ENCODE measurements at regions not wholly inside any gene's neighbourhood (a gene's known extent, or its start where the extent isn't known, plus 50 kb on each side); places are given as distances from the start of the nearest gene placed in this dataset.

- in situ Hi-C loops (cut with HindIII; ENCODE audit: low pct_unique_long_range_greater_than_20kb, low sequenced_read_pairs) (no loop called here), intact Hi-C loops (cut with micrococcal nuclease; ENCODE audit: unreplicated experiment) (no loop called here)
- H3K27ac ChIP-seq (ENCODE audit: low read length), result no peak overlapping the region
- ChIA-PET POLR2A (no interaction called here), CTCF (no interaction called here)
- H3K27me3 ChIP-seq (ENCODE audit: control insufficient read depth, insufficient read depth, low read length), result no peaks in the 10 kb centered on the region; the same call in 1 of the 2 replicates
- DNase-seq (ENCODE audit: low read depth, low spot score) (no peak), ATAC-seq (no peak)
- no peak overlapping the region for H3K4me3 ChIP-seq (ENCODE audit: low read depth in 2 of 2, low read length in 2 of 2)
- no TSS peak for BruUV-seq (replicated peaks)
- H3K36me3 ChIP-seq (ENCODE audit: control insufficient read depth, insufficient read depth, low read length), result no peaks in the 10 kb centered on the region
- H3K9me3 ChIP-seq (ENCODE audit: control insufficient read depth, insufficient read depth, low read depth, low read length), result no peaks in the 10 kb centered on the region
- no peak for TF ChIP-seq REST (IDR thresholded peaks at IDR 0.05; ENCODE audit: insufficient read depth in 1 of 2, low read depth in 2 of 2, low read length in 1 of 2)
- TF ChIP-seq TCF7L2 (IDR thresholded peaks at IDR 0.05; ENCODE audit: low read depth, low read length), result no peak
- no peak for TF ChIP-seq POLR2AphosphoS5 (IDR thresholded peaks at IDR 0.05; ENCODE audit: low read depth, low read length)
- no peaks in the 10 kb centered on the region for H3K4me1 ChIP-seq (ENCODE audit: control insufficient read depth, insufficient read depth, low read length)
Measured at GRCh38 chr22:47251911-47252310, 489.5 kb downstream of the TBC1D22A start.

GRCh38 chr22:47250995-47251765 lies 488.7 kb downstream of the TBC1D22A start:
- no peak for DNase-seq (ENCODE audit: low read depth, low spot score)
- CTCF ChIA-PET, result no interaction called here
- POLR2A ChIA-PET, result no interaction called here

More at GRCh38 chr22:47250995-47251765, 488.7 kb downstream of the TBC1D22A start:
- H3K36me3 ChIP-seq (ENCODE audit: control insufficient read depth, insufficient read depth, low read length), result no peaks in the 10 kb centered on the region
- TF ChIP-seq REST (IDR thresholded peaks at IDR 0.05; ENCODE audit: insufficient read depth in 1 of 2, low read depth in 2 of 2, low read length in 1 of 2), result no peak
- TF ChIP-seq SIN3A (IDR thresholded peaks at IDR 0.05; ENCODE audit: borderline replicate concordance, insufficient read depth, low read depth, low read length), result no peak
- no peak for TF ChIP-seq TCF7L2 (IDR thresholded peaks at IDR 0.05; ENCODE audit: low read depth, low read length)
- TF ChIP-seq CTCF (IDR thresholded peaks at IDR 0.05), result no peak
- no peak for TF ChIP-seq POLR2AphosphoS5 (IDR thresholded peaks at IDR 0.05; ENCODE audit: low read depth, low read length)
- H3K27ac ChIP-seq (ENCODE audit: low read length), result no peak overlapping the region
- no peaks in the 10 kb centered on the region; the same call in 1 of the 2 replicates for H3K27me3 ChIP-seq (ENCODE audit: control insufficient read depth, insufficient read depth, low read length)
- in situ Hi-C loops (cut with HindIII; ENCODE audit: low pct_unique_long_range_greater_than_20kb, low sequenced_read_pairs), result no loop called here
- BruUV-seq (replicated peaks), result no TSS peak
- no peaks in the 10 kb centered on the region for H3K9me3 ChIP-seq (ENCODE audit: control insufficient read depth, insufficient read depth, low read depth, low read length)
- ATAC-seq, result no peak
- H3K4me1 ChIP-seq (ENCODE audit: control insufficient read depth, insufficient read depth, low read length), result no peaks in the 10 kb centered on the region
- intact Hi-C loops (cut with micrococcal nuclease; ENCODE audit: unreplicated experiment), result no loop called here
- H3K4me3 ChIP-seq (ENCODE audit: low read depth in 2 of 2, low read length in 2 of 2), result no peak overlapping the region

All from Panc1 (cell line).